Fibroblast of skin of right biceps (primary cell): ENCODE measurements at regions not wholly inside any gene's neighbourhood (a gene's known extent, or its start where the extent isn't known, plus 50 kb on each side); places are given as distances from the start of the nearest gene placed in this dataset.

Experiments
- DNase-seq: peaks from one replicate; pipeline ENCODE4 v3.0.0-alpha.2; 2013

DNA sequence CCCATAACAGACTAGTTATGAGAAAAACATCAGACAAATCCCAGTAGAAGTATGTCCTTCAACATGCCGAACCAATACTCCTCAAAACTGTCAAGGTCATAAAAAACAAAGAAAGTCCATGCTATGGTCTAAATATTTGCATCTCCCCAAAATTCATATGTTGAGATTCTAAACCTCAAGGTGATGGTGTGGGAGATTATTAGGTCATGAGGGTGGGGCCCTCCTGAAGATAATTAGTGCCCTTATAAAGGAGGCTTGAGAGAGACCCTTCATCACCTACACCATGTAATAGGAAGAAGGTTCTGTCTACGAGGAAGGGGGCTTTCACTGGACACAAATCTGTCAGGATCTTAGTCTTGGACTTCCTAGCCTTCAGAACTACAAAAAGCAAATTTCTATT, 118.6 kb upstream of the GUCY1A2 start:
- no peak for DNase-seq

GRCh38 chr11:107131756-107132155, 113.5 kb upstream of the GUCY1A2 start:
- DNase-seq: no peak

DNA sequence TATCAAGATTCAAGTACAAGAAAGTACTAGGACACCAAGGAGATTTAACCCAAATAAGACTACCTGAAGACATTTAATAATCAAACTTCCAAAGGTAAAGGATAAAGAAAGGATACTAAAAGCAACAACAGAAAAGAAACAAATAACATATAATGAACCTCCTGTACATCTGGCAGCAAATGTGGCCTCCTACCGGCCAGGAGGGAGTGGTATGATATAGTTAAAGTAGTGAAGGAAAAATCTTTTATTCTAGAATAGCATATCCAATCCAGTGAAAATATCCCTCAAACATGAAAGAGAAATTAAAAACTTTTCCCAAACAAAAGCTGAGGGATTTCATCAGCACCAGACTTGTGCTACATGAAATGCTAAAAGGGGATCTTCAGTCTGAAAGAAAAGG, 104.7 kb upstream of the GUCY1A2 start:
- no peak for DNase-seq

- peak; percentile 43 for DNase-seq
Observed at GRCh38 chr11:107118025-107118720, 99.9 kb upstream of the GUCY1A2 start.

DNA sequence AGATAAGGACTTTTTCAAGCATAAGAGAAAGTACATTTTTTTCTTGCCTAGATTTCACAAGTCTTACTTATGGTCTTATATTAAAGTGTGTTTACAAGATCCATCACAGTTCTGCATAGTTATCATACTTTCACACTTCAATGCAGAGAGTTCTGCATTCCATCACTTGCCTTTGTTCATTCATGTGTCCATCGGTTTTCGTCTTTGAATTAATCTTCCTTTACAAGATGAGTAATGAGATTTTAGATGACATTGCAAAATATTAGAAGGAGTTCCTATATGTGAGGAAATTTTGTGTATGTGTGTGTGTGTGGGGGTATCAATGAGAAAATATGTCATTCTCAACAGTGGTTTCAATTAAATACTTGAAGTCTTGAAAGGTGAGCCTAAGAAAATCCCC, 98.1 kb upstream of the GUCY1A2 start:
- peak; percentile 35 for DNase-seq

- DNase-seq: no peak
Observed at GRCh38 chr11:107102692-107103477, 84.6 kb upstream of the GUCY1A2 start.

- DNase-seq: no peak
Observed at GRCh38 chr11:107092667-107093066, 74.4 kb upstream of the GUCY1A2 start.

DNA sequence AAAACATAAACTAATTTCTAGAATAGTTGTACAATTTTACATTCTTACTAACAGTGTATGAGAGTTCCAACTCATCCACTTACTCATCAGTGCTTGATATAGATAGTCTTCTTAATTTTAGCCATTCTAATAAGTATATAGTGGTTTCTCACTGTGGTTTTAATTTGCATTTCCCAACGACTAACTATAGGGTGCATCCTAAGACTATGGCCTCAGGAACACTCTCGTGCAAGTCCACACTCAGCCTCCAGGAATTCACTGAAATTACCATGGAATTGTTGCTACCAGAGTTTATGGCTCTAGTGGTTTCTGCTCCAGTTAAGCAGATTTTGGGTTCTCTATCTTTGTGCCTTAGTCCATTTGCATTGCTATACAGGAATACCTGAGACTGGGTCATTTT, 60.1 kb upstream of the GUCY1A2 start:
- DNase-seq: peak; percentile 15

GRCh38 chr11:107076832-107077231, 58.6 kb upstream of the GUCY1A2 start:
- no peak for DNase-seq

DNA sequence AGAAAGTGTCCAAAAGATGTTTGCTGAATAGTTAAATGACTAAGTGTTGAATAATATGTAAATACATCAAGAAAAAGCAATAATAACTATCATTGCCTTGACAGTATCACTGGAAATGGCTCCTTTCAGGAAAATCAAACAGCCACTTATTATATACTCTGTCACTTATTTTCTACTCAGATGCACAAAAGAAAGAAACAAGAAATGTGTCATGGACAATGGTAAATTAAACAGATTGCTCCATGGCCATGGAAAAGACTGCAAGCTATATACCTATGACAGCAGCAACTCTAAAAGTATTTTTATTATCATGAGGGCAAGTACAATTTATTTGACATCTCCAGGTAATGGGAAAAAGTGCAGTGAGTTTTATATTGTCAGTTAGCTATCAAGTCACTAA, 52.9 kb upstream of the GUCY1A2 start:
- no peak for DNase-seq
